ENCODE measurements at regions not wholly inside any gene's neighbourhood (a gene's known extent, or its start where the extent isn't known, plus 50 kb on each side); places are given as distances from the start of the nearest gene placed in this dataset.

GRCh38 chr18:49731860-49732311 is 81.4 kb downstream of the ACAA2 start:
- H3K4me1 ChIP-seq (ENCODE audit: control insufficient read depth in 3 of 3, insufficient read depth in 2 of 3, low read depth in 1 of 3, low read length in 2 of 3) = peaks cover 1 to 42% (median 14%) of the 10 kb centered on the region in 3 donors
- H3K27me3 ChIP-seq (ENCODE audit: control insufficient read depth in 3 of 3, insufficient read depth in 3 of 3, low read length in 3 of 3) = no peaks in the 10 kb centered on the region
- peak overlapping the region in 1 of 3 donors; percentile 96 for H3K27ac ChIP-seq (ENCODE audit: low read depth in 1 of 3, low read length in 2 of 3)
- peaks cover 0 to 10% (median 0%) of the 10 kb centered on the region in 3 donors for H3K36me3 ChIP-seq (ENCODE audit: control insufficient read depth in 3 of 3, insufficient read depth in 2 of 3, low read depth in 1 of 3, low read length in 3 of 3)
- WGBS, 3 donors = 39 to 62% (median 47%) methylated on average over 3 of the region's 3 CpGs
- peak in 1 of 2 donors; percentile 47 for DNase-seq
- no peak for FAIRE-seq
- H3K4me3 ChIP-seq (ENCODE audit: low read depth in 1 of 3, low read length in 3 of 3) = no peak overlapping the region
- H3K9me3 ChIP-seq (ENCODE audit: control insufficient read depth in 2 of 2, insufficient read depth in 1 of 2, low read depth in 1 of 2, low read length in 1 of 2) = no peaks in the 10 kb centered on the region

- WGBS, 3 donors = 23 to 64% (median 40%) methylated on average over 5 of the region's 5 CpGs
- Histone ChIP-seq H3K4me1 (ENCODE audit: control insufficient read depth in 3 of 3, insufficient read depth in 2 of 3, low read depth in 1 of 3, low read length in 2 of 3) (peaks cover 1 to 45% (median 14%) of the 10 kb centered on the region in 3 donors), H3K4me3 (ENCODE audit: low read depth in 1 of 3, low read length in 3 of 3) (no peak overlapping the region), H3K36me3 (ENCODE audit: control insufficient read depth in 3 of 3, insufficient read depth in 2 of 3, low read depth in 1 of 3, low read length in 3 of 3) (peaks cover 0 to 10% (median 0%) of the 10 kb centered on the region in 3 donors), H3K9me3 (ENCODE audit: control insufficient read depth in 2 of 2, insufficient read depth in 1 of 2, low read depth in 1 of 2, low read length in 1 of 2) (no peaks in the 10 kb centered on the region), H3K27me3 (ENCODE audit: control insufficient read depth in 3 of 3, insufficient read depth in 3 of 3, low read length in 3 of 3) (no peaks in the 10 kb centered on the region), H3K27ac (ENCODE audit: low read depth in 1 of 3, low read length in 2 of 3) (peak overlapping the region in 1 of 3 donors; percentile 96)
- DNase-seq (no peak), FAIRE-seq (no peak)
Measured at GRCh38 chr18:49731421-49731841, 81.9 kb downstream of the ACAA2 start.

GRCh38 chr18:49730951-49731391 is 82.4 kb downstream of the ACAA2 start:
- 14 to 62% (median 28%) methylated on average over 4 of the region's 4 CpGs for WGBS, 3 donors
- DNase-seq (peak; percentile 74 to 89), FAIRE-seq (no peak)
- Histone ChIP-seq H3K9me3 (ENCODE audit: control insufficient read depth in 2 of 2, insufficient read depth in 1 of 2, low read depth in 1 of 2, low read length in 1 of 2) (no peaks in the 10 kb centered on the region), H3K4me3 (ENCODE audit: low read depth in 1 of 3, low read length in 3 of 3) (peak overlapping the region in 1 of 3 donors; percentile 66), H3K27me3 (ENCODE audit: control insufficient read depth in 3 of 3, insufficient read depth in 3 of 3, low read length in 3 of 3) (no peaks in the 10 kb centered on the region), H3K36me3 (ENCODE audit: control insufficient read depth in 3 of 3, insufficient read depth in 2 of 3, low read depth in 1 of 3, low read length in 3 of 3) (peaks cover 0 to 10% (median 0%) of the 10 kb centered on the region in 3 donors), H3K4me1 (ENCODE audit: control insufficient read depth in 3 of 3, insufficient read depth in 2 of 3, low read depth in 1 of 3, low read length in 2 of 3) (peaks cover 1 to 50% (median 14%) of the 10 kb centered on the region in 3 donors), H3K27ac (ENCODE audit: low read depth in 1 of 3, low read length in 2 of 3) (peak overlapping the region; percentile 22 to 96 (median 52))

GRCh38 chr18:49728542-49728941 is 84.8 kb downstream of the ACAA2 start:
- DNase-seq (peak; percentile 61 to 80), FAIRE-seq (no peak)
- 43 to 55% (median 48%) methylated on average over 4 of the region's 4 CpGs for WGBS, 3 donors
- Histone ChIP-seq H3K9me3 (ENCODE audit: control insufficient read depth in 2 of 2, insufficient read depth in 1 of 2, low read depth in 1 of 2, low read length in 1 of 2) (no peaks in the 10 kb centered on the region), H3K4me3 (ENCODE audit: low read depth in 1 of 3, low read length in 3 of 3) (no peak overlapping the region), H3K27me3 (ENCODE audit: control insufficient read depth in 3 of 3, insufficient read depth in 3 of 3, low read length in 3 of 3) (no peaks in the 10 kb centered on the region), H3K36me3 (ENCODE audit: control insufficient read depth in 3 of 3, insufficient read depth in 2 of 3, low read depth in 1 of 3, low read length in 3 of 3) (peaks cover 0 to 10% (median 0%) of the 10 kb centered on the region in 3 donors), H3K27ac (ENCODE audit: low read depth in 1 of 3, low read length in 2 of 3) (peak overlapping the region in 1 of 3 donors; percentile 96), H3K4me1 (ENCODE audit: control insufficient read depth in 3 of 3, insufficient read depth in 2 of 3, low read depth in 1 of 3, low read length in 2 of 3) (peaks cover 1 to 62% (median 19%) of the 10 kb centered on the region in 3 donors)

GRCh38 chr18:49727816-49728215 is 85.5 kb downstream of the ACAA2 start:
- no peak for FAIRE-seq
- Histone ChIP-seq H3K36me3 (ENCODE audit: control insufficient read depth in 3 of 3, insufficient read depth in 2 of 3, low read depth in 1 of 3, low read length in 3 of 3) (peaks cover 0 to 10% (median under 1%) of the 10 kb centered on the region in 3 donors), H3K27ac (ENCODE audit: low read depth in 1 of 3, low read length in 2 of 3) (no peak overlapping the region), H3K4me3 (ENCODE audit: low read depth in 1 of 3, low read length in 3 of 3) (no peak overlapping the region), H3K9me3 (ENCODE audit: control insufficient read depth in 2 of 2, insufficient read depth in 1 of 2, low read depth in 1 of 2, low read length in 1 of 2) (no peaks in the 10 kb centered on the region), H3K27me3 (ENCODE audit: control insufficient read depth in 3 of 3, insufficient read depth in 3 of 3, low read length in 3 of 3) (no peaks in the 10 kb centered on the region), H3K4me1 (ENCODE audit: control insufficient read depth in 3 of 3, insufficient read depth in 2 of 3, low read depth in 1 of 3, low read length in 2 of 3) (peaks cover 1 to 66% (median 25%) of the 10 kb centered on the region in 3 donors)
- WGBS, 3 donors = 84 to 89% (median 86%) methylated on average over 10 of the region's 10 CpGs
- DNase-seq = no peak

GRCh38 chr18:49726675-49726963 is 86.7 kb downstream of the ACAA2 start:
- Histone ChIP-seq H3K4me3 (ENCODE audit: low read depth in 1 of 3, low read length in 3 of 3) (no peak overlapping the region), H3K36me3 (ENCODE audit: control insufficient read depth in 3 of 3, insufficient read depth in 2 of 3, low read depth in 1 of 3, low read length in 3 of 3) (peaks cover 0 to 10% (median 2%) of the 10 kb centered on the region in 3 donors), H3K4me1 (ENCODE audit: control insufficient read depth in 3 of 3, insufficient read depth in 2 of 3, low read depth in 1 of 3, low read length in 2 of 3) (peaks cover 2 to 65% (median 26%) of the 10 kb centered on the region in 3 donors), H3K9me3 (ENCODE audit: control insufficient read depth in 2 of 2, insufficient read depth in 1 of 2, low read depth in 1 of 2, low read length in 1 of 2) (no peaks in the 10 kb centered on the region), H3K27me3 (ENCODE audit: control insufficient read depth in 3 of 3, insufficient read depth in 3 of 3, low read length in 3 of 3) (no peaks in the 10 kb centered on the region), H3K27ac (ENCODE audit: low read depth in 1 of 3, low read length in 2 of 3) (peak overlapping the region in 2 of 3 donors; percentile 9 to 53)
- DNase-seq = no peak
- 88 to 90% (median 89%) methylated on average over 1 of the region's 1 CpG for WGBS, 3 donors
- FAIRE-seq = no peak

- peaks cover 2 to 63% (median 23%) of the 10 kb centered on the region in 3 donors for H3K4me1 ChIP-seq (ENCODE audit: control insufficient read depth in 3 of 3, insufficient read depth in 2 of 3, low read depth in 1 of 3, low read length in 2 of 3)
- 68 to 90% (median 80%) methylated on average over 13 of the region's 13 CpGs for WGBS, 3 donors
- no peaks in the 10 kb centered on the region for H3K9me3 ChIP-seq (ENCODE audit: control insufficient read depth in 2 of 2, insufficient read depth in 1 of 2, low read depth in 1 of 2, low read length in 1 of 2)
- DNase-seq (peak in 1 of 2 donors; percentile 60), FAIRE-seq (no peak)
- H3K27me3 ChIP-seq (ENCODE audit: control insufficient read depth in 3 of 3, insufficient read depth in 3 of 3, low read length in 3 of 3) = no peaks in the 10 kb centered on the region
- no peak overlapping the region for H3K4me3 ChIP-seq (ENCODE audit: low read depth in 1 of 3, low read length in 3 of 3)
- peaks cover 0 to 10% (median 2%) of the 10 kb centered on the region in 3 donors for H3K36me3 ChIP-seq (ENCODE audit: control insufficient read depth in 3 of 3, insufficient read depth in 2 of 3, low read depth in 1 of 3, low read length in 3 of 3)
- H3K27ac ChIP-seq (ENCODE audit: low read depth in 1 of 3, low read length in 2 of 3) = peak overlapping the region in 2 of 3 donors; percentile 9 to 78
Measured at GRCh38 chr18:49725809-49726674, 87.3 kb downstream of the ACAA2 start.

GRCh38 chr18:49723648-49724180 is 89.6 kb downstream of the ACAA2 start:
- Histone ChIP-seq H3K27ac (ENCODE audit: low read depth in 1 of 3, low read length in 2 of 3) (peak overlapping the region in 2 of 3 donors; percentile 67 to 88), H3K4me3 (ENCODE audit: low read depth in 1 of 3, low read length in 3 of 3) (no peak overlapping the region), H3K27me3 (ENCODE audit: control insufficient read depth in 3 of 3, insufficient read depth in 3 of 3, low read length in 3 of 3) (no peaks in the 10 kb centered on the region), H3K9me3 (ENCODE audit: control insufficient read depth in 2 of 2, insufficient read depth in 1 of 2, low read depth in 1 of 2, low read length in 1 of 2) (no peaks in the 10 kb centered on the region), H3K36me3 (ENCODE audit: control insufficient read depth in 3 of 3, insufficient read depth in 2 of 3, low read depth in 1 of 3, low read length in 3 of 3) (peaks cover 0 to 10% (median 2%) of the 10 kb centered on the region in 3 donors), H3K4me1 (ENCODE audit: control insufficient read depth in 3 of 3, insufficient read depth in 2 of 3, low read depth in 1 of 3, low read length in 2 of 3) (peaks cover 2 to 56% (median 18%) of the 10 kb centered on the region in 3 donors)
- FAIRE-seq = no peak
- DNase-seq = peak; percentile 59 to 70
- WGBS, 3 donors = 8 to 16% (median 16%) methylated on average over 13 of the region's 13 CpGs

Data from small intestine (tissue), 7 donors.